DMS 273 (cell line): ENCODE measurements at regions not wholly inside any gene's neighbourhood (a gene's known extent, or its start where the extent isn't known, plus 50 kb on each side); places are given as distances from the start of the nearest gene placed in this dataset.
"Not testable (repeated sequence)": the region's sequence is repeated elsewhere in the genome, so short reads cannot be mapped to it uniquely, and the experiment has no call there.

ENCODE experiments used
- DNase-seq: peaks from one replicate; lab custom pipeline; 2025; ENCODE audit not compliant: unreplicated experiment; lab: John Stamatoyannopoulos, UW

GRCh38 chr10:25076506-25077177, 60.2 kb downstream of the THNSL1 start:
- no peak for DNase-seq

- no peak for DNase-seq
These were observed 62.4 kb downstream of the THNSL1 start for GRCh38 chr10:25078658-25079431.

- DNase-seq, result peak; percentile 89
These were observed 64.6 kb downstream of the THNSL1 start for GRCh38 chr10:25080880-25081581.

- DNase-seq, result no peak
These were observed 66.1 kb downstream of the THNSL1 start for GRCh38 chr10:25082276-25083204.

GRCh38 chr10:25083546-25084111, 67.2 kb downstream of the THNSL1 start:
- DNase-seq, result no peak

- no peak for DNase-seq
These were observed 68.0 kb downstream of the THNSL1 start for GRCh38 chr10:25084447-25084846.

GRCh38 chr10:25094590-25094989, 78.2 kb downstream of the THNSL1 start:
- DNase-seq, result no peak

GRCh38 chr10:25097669-25098411, 77.0 kb upstream of the GPR158 start:
- no peak for DNase-seq

GRCh38 chr10:25100141-25100540, 74.7 kb upstream of the GPR158 start:
- no peak for DNase-seq

GRCh38 chr10:25101461-25102146, 73.2 kb upstream of the GPR158 start:
- peak; percentile 6 for DNase-seq

GRCh38 chr10:25102147-25102822, 72.5 kb upstream of the GPR158 start:
- DNase-seq, result no peak

- no peak for DNase-seq
These were observed 71.1 kb upstream of the GPR158 start for GRCh38 chr10:25103703-25104102.

- no peak for DNase-seq
These were observed 70.4 kb upstream of the GPR158 start for GRCh38 chr10:25104441-25104840.

GRCh38 chr10:25105262-25105661, 69.5 kb upstream of the GPR158 start:
- no peak for DNase-seq

- DNase-seq, result no peak
These were observed 69.0 kb upstream of the GPR158 start for GRCh38 chr10:25105743-25106260.

GRCh38 chr10:25107756-25108155, 67.0 kb upstream of the GPR158 start:
- no peak for DNase-seq

GRCh38 chr10:25109896-25110295, 64.9 kb upstream of the GPR158 start:
- not testable (repeated sequence) for DNase-seq

- no peak for DNase-seq
These were observed 62.8 kb upstream of the GPR158 start for GRCh38 chr10:25112016-25112415.
